Activated CD8-positive, alpha-beta memory T cell treated with anti-CD3 and anti-CD28 coated beads for 24 hours (primary cell): ENCODE measurements at regions not wholly inside any gene's neighbourhood (a gene's known extent, or its start where the extent isn't known, plus 50 kb on each side); places are given as distances from the start of the nearest gene placed in this dataset.
"Not testable (repeated sequence)": the region's sequence is repeated elsewhere in the genome, so short reads cannot be mapped to it uniquely, and the experiment has no call there.

Source experiments
- DNase-seq: peaks from one replicate; pipeline ENCODE4 v3.0.0-alpha.2; 2020

DNA sequence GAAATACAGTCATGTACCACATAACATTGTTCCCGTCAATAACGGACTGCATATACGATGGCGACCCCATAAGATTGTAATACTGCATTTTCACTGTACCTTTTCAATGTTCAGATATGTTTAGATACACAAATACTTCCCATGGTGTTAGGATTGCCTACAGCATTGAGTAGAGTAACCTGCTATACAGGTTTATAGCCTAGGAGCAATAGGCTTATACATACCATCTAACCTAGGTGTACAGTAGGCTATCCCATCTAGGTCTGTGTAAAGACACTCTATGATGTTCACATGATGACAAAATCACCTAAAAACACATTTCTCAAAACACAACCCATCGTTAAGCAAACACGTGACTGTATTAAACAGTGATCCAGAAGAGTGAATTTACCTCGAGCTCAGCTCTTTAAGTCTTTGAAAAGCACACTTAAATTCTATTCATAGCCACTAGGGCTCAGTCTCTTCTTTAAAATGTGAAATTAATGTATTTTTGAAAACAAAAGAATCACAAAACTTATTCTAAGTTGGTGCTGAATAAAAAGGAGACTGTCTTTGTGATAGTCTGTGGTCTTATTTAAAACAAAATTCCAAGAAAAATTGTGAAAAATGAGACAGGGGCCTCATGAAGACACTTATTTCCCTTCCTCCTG lies 239.1 kb upstream of the ARID2 start:
- no peak for DNase-seq

DNA sequence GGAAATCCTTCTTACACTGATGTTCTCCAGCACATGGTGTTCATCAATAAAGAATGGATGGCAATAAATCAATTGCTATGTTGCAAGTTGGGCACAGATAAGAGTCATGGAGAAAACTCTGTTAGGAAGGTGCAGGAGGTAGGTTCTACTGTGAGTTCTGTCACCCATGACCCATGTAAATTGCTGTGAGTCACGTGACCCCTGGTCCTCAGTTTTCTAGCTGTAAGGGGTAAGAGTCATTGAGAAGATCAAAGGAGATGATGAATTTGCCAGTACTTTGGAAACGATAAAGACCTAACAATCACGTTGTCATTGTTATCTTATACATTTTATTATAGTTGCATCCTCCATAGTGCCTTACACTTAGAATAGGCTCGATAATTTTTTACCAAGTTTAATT lies 235.2 kb upstream of the ARID2 start:
- DNase-seq = no peak

DNA sequence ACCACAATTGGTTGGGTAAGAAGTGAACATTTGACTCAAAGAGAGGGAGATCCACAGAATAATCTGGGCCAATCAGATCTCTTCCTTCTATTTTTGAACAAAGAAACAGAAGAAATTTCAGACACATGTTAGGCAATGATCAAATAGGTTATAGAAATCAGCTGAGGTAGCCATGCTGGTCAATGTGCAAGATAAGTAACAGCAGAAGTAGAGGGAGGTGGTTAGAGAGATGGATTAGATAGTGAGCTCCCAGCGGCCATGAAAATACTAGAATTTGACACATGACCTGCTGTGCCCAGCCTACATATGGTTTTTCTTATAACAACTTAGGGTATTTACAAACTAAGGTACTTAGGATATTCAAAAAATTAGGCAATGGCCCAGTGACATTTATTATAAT lies 230.9 kb upstream of the ARID2 start:
- DNase-seq = no peak

DNA sequence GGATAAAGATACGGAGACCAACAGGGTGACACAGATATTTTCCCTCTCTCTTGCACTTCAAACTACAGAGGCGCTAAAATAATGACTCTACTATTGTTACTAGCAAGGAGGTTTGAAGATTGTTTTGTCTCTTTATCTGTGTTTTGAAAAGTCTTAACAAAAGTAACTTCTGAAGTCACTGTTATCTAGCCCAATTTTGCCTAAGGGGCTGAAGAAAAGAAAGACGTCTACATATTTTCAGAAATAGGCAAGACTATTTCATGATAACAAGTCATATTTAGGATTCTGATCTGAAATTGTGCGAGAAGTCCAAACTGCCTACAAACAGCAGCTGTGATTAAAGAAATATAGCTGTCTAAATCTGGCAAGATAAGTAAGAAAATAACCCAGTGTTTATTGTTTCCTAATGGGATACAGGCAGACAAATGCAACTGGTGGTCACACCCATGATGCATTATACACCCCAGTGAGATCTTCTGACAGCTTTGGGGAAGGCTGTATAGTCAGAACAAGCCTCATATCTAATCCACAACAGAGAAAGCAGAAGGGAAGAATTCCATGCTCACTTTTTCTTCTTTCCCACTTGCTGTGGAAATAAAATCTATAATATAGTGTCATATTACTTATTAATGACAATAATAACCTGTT lies 226.9 kb upstream of the ARID2 start:
- DNase-seq = no peak

DNA sequence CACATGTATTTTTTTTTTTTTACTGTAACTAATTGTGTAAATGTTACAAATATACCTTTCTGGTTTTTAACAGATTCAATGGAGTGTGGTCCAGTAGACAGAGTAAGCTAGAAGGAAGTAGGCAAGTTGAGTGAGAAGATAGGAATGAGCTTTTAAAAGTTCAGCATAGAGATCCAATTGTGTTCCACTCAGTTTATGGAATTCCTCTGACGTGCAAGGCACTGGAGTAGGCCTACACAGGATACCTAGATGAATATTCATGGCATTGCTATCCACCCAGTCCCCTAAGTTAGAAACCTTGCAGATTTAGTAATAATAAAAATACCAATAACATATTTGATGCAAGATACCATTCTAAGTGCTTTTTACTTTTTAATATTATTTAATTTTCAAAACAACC lies 225.6 kb upstream of the ARID2 start:
- DNase-seq = no peak

DNA sequence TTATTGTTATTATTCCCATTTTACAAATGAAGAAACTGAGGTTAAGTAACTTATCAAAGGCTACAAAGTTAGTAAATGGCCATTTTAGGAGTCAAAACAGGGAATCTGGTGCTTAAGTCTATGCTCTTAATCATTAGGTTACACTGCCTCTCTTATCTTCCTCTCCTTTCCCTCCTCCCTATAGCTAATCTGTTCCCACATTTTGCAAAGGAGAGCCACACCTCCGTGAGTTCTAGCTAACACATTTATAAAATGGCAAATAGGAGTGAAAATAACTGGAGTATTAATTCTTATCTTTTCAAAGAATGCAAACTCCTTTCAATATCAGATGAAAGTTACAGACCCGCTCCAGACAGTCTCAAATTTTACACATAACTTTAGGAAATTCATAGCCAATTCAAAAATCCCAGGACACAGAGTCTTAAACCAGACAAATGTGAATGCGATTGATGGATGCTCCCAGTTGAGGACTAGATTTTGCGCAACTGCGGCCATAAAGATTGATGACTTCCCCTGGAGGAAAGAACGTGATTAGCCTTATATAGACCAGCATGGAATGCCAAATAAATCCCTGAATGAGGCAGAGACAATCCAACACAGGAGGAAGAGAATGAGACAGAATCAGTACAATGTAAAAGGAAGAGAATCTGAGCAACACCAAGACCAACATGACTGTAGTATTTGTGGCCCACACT lies 225.0 kb upstream of the ARID2 start:
- DNase-seq = no peak

DNA sequence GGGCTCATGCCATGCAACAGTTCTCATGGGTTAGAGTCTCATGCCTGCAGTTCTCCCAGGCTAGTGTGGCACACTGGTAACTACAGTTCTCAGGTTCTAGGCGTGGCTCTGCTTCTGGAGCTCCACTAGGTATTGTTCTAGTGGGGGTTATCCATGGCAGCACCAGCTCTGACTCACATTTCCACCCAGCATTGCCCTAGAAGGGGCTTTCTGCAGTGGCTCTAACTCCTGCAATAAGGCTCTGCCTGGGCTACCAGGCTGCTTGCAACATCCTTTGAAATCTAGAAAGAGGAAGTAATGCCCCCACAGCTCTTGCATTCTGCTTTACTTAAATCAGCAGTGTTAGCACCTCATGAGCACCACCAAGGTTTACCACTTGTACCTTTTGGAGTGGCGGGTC lies 220.3 kb upstream of the ARID2 start:
- no peak for DNase-seq

DNA sequence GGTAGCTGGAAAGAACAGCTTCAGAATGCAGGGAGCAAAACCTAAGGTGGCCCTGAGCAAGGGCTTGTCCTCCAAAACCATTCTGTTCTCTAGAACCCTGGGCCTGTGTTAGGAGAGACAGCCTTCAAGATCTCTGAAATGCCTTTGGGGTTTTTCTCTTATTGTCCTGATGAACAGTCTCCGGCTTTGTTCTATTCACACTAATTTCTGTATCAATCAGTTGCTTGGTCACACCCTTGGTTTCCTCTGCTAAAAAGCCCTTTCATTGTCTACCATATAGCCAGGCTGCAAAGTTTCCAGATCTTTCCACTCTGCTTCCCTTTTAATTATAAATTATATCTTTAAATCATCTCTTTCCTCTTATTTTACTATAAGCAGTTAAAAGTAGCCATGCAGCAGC lies 219.9 kb upstream of the ARID2 start:
- DNase-seq = no peak

DNA sequence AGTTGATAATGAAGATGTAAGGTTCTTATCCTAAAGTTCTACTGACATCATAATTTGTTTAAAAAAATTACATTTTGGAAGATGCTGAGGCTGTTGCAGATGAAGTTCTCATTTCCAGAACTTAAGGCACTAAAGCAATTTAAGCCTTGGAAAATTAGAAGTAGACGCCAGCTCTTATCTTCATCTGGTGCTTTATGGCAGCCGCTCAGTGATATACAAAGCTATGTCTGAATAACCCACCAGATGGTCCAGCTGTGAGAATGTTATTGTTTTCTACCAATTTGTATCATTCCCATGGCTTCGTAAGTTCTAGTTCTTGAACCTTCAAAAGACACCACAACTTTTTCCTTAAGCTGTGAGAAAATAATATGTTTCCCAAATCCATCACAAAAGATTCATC lies 212.1 kb upstream of the ARID2 start:
- no peak for DNase-seq

DNA sequence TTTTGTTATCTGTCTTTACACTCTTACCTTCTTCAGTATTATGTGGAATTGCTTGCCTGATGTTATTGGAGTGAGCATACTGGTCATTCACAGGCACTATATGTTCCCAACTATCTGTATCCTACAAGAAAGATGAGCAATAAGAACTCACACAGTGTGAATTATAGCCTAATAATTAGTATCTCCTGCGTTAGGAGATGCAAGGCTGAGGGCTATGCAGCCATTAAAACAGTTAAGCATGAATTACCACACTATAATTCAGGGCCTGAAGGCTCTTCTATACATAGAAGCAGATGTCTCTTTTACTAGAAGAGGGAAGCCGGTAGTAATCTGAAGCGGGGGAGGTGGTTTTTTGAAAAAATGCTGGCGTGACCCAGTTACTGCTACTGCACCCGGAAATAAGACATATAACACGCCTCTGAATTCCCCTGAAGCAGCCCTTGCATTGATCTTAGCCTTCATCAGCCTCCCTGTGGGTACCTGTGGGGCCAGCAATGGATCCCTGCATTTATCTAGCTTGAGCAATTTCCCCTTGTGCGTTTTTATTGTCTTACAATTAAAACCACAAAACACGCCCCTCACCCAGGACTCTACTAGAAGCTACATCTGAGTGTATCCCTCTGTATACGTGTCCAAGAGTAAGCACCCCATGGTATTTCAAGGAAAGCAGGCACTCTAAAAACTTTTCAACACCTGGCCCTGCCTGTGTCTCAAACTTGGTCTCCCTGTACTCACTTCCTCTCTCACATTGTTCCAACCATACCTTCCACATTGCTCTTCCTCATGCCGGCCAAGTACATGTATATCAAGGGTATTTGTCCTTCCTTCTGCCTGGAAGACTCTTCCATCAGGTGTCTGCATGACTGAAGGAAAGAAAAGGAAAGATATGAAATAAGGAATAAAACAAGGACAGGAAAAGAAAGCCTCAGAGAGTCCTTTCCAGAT lies 210.9 kb upstream of the ARID2 start:
- peak; percentile 76 for DNase-seq

DNA sequence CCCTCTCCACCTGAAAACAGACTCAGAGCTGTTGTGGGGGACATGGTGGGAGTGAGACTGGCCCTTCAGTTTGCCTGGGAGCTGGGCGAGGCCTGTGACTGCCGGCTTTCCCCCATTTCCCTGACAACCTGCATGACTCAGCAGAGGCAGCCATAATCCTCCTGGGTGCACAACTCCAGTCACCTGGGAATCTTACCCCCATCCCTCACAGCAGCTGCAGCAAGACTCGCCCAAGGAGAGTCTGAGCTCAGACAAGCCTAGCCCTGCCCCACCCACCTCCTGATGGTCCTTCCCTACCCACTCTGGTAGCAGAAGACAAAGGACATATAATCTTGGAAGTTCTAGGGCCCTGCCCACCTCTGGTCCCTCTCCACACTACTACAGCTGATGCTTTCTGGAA lies 207.3 kb upstream of the ARID2 start:
- DNase-seq = no peak

DNA sequence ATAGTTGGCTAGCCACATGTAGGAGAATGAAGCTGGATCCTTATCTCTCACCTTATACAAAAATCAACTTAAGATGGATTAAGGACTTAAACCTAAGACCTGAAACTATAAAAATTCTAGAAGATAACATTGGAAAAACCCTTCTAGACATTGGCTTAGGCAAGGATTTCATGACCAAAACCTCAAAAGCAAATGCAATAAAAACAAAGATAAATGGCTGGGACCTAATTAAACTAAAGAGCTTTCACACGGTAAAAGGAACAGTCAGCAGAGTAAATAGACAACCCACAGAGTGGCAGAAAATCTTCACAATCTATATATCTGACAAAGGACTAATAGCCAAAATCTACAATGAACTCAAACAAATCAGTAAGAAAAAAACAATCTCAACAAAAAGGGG lies 202.7 kb upstream of the ARID2 start:
- DNase-seq = not testable (repeated sequence)

DNA sequence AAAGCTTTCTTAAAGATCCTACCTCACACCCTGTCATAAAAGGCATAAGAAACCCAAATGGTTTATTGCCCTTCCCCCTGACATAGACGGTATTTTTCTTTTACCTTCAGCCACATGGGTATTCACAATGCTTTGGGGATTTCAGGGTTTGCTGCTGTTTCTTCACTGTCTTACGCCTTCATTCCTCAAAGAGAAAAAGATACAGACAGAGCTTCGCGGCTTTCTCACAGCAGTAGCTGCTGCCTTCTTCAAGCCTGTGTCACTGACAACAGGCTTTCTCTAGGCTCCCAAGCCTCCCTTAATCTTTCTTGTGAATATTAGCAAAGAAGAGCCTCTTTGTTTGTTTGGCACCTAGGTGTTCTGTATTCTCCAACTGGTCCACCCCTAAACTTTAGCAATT lies 197.4 kb upstream of the ARID2 start:
- no peak for DNase-seq

DNA sequence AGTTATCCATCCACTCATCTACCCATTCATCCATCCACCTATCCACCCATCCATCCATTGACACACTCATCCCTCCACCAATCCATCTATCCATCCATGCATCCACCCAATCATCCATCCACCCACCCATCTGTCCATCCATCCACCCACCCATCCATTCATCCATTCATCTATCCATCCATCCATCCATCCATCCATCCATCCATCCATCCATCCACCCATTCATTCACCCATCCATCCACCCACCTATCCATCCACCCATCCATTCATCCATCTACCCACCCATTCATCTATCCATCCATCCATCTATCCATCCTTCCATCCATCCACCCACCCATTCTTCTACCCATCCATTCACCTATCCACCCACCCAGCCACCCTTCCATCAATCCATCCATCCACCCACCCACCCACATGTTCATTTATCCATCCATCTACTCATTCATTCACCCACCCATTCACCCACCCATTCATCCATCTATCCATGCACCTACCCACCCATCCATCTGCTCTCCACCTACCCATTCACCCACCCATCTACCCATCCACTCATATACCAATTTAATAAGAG lies 193.8 kb upstream of the ARID2 start:
- DNase-seq = no peak

DNA sequence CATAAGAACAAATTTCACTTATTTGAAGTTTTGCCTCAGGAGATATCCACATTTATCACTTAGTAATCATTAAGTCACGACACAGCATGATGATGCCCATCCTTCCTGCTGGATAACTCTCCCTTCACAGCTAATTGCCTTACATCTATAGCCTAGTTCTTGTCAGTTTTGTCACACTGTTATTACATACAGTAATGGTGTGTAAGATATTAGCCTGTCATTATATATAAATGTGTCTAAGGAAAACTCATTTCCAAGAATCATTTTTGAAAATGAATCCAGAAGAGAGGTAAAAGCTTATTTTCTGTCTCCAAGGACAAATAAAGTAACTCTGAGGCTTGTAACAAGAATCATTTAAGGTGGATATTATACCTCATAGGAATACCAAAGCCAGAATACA lies 193.2 kb upstream of the ARID2 start:
- DNase-seq = no peak

DNA sequence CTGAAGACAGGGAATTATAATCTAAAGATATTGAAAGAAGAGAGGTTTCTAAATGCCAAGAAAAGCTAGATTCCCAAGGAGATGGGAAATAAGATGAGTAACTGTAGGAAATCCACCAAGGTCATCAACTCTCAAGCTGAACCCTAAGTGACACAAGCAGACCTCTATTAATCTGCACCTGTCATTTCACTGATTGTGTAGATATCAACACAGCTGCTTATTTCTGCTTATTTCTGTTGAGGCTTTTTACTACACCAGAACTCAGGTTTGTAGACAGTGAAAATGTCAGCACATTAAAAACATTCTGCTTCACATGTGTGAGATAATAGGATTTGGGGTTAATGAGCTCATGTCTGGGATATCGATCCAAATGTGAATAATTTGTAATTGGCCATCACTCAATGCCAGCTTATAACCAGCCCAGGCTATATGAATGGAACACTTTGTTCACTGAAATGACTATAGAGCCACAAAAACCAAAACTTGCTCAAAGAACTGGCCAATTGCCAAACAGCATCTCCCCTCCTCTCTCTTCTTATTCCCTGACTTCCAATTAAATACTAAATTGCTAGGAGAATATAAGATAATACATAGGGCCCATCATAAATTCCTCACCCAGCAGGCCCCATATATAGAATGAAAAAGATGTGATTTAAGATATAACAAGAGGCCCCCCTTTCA lies 188.7 kb upstream of the ARID2 start:
- DNase-seq = no peak

DNA sequence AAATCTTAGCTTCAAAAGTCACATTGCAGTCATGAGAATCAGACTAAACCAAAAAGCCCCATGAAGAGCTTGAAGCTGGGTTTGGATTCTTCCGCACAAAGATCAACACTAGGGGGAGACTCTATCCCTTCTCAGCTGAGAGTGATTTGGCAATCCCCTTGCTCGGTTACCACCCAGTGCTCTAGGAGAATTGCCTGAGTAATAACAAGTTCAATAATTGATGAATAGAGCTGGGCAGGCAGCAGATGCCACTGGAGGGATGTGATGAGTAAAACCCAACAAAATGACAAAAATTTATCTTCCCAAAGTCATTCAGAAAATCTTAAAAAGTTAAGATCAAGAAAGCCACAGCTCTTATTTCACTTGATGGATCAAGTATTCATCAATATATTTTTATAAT lies 185.6 kb upstream of the ARID2 start:
- peak; percentile 62 for DNase-seq

DNA sequence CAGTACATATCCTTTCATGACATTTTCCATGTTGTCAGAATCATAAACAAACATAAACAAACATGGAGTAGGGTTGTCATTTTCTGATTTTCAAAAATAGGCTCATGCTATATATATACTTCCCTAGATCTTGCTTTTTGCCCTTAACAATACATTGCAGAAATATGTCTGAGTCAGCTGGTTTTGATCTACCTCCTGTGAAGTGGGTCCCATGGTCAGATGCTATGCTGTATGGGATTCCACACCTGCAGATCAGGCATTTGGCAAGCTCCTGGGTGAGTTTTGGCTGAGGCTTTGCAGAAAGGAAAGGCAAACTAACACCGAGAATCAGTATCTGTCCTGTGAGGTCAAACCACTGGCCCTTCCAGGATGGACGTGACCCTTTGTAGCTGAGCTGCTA lies 183.0 kb upstream of the ARID2 start:
- DNase-seq = no peak

DNA sequence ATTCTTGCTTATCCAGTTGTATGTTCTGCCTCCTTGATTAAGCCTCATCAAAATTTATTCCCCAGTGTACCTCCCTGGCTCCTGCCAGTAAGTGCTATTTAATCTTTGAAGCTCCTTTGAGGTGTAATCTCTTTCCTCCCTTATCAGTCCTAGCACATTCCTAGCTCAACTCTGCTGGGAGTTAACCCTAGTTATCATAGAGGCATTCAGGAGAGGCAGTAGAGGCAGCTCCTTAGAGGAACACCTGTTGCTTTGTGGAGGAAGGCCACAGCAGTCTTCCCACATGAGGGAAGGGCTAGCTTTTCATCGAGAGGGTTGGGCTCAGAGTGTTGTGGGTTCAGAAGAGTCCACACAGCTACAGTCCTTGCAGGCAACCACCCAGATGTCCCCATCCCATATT lies 182.4 kb upstream of the ARID2 start:
- DNase-seq = no peak

DNA sequence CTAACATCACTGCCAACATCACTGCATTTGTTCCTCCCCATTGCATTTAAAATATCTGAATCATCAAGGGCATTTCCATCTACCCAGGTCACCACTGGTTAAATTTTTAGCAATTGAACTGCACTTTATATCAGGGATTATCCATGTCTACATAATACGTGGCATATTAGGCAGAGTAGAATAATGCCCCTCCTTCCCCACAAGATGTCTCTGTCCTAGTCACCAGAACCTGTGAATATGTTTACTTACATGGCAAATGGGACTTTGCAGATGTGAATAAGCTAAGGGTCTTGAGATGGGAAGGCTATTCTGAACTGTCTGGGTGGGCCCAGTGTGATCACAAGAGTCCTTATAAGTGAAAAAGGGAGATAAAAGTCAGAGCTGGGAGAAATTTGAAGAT lies 181.7 kb upstream of the ARID2 start:
- DNase-seq = no peak

DNA sequence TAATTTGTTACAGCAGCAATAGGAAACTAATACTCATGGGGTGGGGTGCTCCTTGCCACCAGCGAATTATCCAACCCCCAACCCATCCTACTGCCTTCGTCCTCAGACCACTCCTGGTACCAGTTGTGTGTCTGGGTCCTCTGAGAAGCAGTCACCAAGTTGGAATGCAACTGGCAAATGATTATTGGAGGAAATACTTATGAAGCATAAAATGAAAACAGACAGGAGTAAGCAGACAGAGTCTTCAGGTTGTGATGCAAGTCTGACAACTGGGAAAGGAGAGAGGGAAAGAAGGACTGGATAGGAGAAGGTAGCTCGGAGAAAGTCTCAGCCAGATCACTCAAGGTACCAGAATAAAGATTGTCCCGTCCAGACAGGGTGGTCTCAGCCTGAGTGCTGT lies 181.1 kb upstream of the ARID2 start:
- no peak for DNase-seq

DNA sequence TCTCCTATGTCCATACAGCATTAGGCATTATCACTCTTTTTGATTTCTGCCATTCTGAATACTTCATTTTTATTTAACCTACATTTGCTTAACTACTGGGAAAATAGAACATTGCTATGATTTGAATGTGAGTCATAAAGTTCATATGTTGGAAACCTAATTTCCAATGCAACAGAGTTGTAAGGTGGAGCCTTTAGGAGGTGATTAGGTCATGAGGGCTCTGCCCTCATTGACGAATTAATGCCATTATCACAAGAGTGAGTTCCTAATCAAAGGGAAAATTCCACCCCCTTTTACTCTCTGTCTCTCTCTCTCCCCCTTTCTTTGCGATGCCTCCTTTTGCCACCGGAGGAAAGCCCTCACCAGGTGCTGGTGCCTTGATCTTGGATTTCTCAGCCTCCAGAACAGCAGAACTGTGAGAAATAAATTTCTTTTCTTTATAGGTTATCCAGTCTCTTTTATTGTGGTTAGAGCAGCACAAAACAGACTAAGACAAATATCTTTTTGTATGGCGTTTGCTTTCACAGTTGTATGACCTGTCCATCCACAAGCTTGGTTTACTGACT lies 180.1 kb upstream of the ARID2 start:
- no peak for DNase-seq
